DND-41 (cell line): ENCODE measurements at regions not wholly inside any gene's neighbourhood (a gene's known extent, or its start where the extent isn't known, plus 50 kb on each side); places are given as distances from the start of the nearest gene placed in this dataset.

Source experiments
- ATAC-seq: fragments of 200-7000 bp; cut with Tn5 transposase; 3 replicates; pipeline ENCODE4 v1.9.1; 2021; ENCODE audit warnings: low read depth; ENCODE audit not compliant: insufficient read depth
- DNase-seq: peaks from one replicate; pipeline ENCODE4 v3.0.0-alpha.2; 2020
- H2AFZ ChIP-seq: 2 replicates; pipeline ENCODE4 v1.6.0; 2012; ENCODE audit warnings: low read depth, low read length
- H3K27ac ChIP-seq: 2 replicates; pipeline ENCODE4 v1.5.1; 2012; ENCODE audit warnings: low read length, inconsistent platforms
- H3K27me3 ChIP-seq: fragments of 200-600 bp; sonication (generic); 2 replicates; pipeline ENCODE4 v1.6.0; 2012; ENCODE audit warnings: low read length, mild to moderate bottlenecking, inconsistent platforms; ENCODE audit not compliant: insufficient read depth, poor library complexity
- H3K36me3 ChIP-seq: 2 replicates; pipeline ENCODE4 v1.5.1; 2012; ENCODE audit warnings: low read length, inconsistent platforms; ENCODE audit not compliant: insufficient read depth
- H3K4me1 ChIP-seq: 2 replicates; pipeline ENCODE4 v1.5.1; 2012; ENCODE audit warnings: mild to moderate bottlenecking, low read length; ENCODE audit not compliant: insufficient read depth
- H3K4me2 ChIP-seq: 2 replicates; pipeline ENCODE4 v1.6.0; 2012; ENCODE audit warnings: mild to moderate bottlenecking, moderate library complexity, low read length, inconsistent platforms; ENCODE audit not compliant: insufficient read depth
- H3K4me3 ChIP-seq, 2 experiments: fragments of 200-600 bp in 1 of 2; shearing (Covaris generic) in 1 of 2; 2 replicates each; pipeline ENCODE4 v1.5.1; 2012 to 2016; ENCODE audit warnings: inconsistent platforms in 2 of 2, low read length in 2 of 2, mild to moderate bottlenecking in 2 of 2, low read depth in 1 of 2, moderate library complexity in 1 of 2
- H3K79me2 ChIP-seq: 2 replicates; pipeline ENCODE4 v1.6.0; 2012; ENCODE audit warnings: low read length, inconsistent platforms; ENCODE audit not compliant: insufficient read depth
- H3K9ac ChIP-seq: 2 replicates; pipeline ENCODE4 v1.6.0; 2012; ENCODE audit warnings: low read depth, mild to moderate bottlenecking, inconsistent platforms, low read length, moderate library complexity
- H3K9me3 ChIP-seq: 2 replicates; pipeline ENCODE4 v1.5.1; 2012; ENCODE audit warnings: low read length, moderate library complexity, mild to moderate bottlenecking, inconsistent platforms; ENCODE audit not compliant: insufficient read depth, severe bottlenecking
- H4K20me1 ChIP-seq: 2 replicates; pipeline ENCODE4 v1.6.0; 2012; ENCODE audit warnings: low read length; ENCODE audit not compliant: insufficient read depth
- CTCF ChIP-seq: IDR thresholded peaks from 2 replicates; pipeline ENCODE4 v1.5.1; 2012; ENCODE audit warnings: borderline replicate concordance, low read length, moderate library complexity, mild to moderate bottlenecking; ENCODE audit not compliant: poor library complexity, severe bottlenecking; ENCODE audit errors: extremely low read depth
- EZH2 ChIP-seq: IDR thresholded peaks from 3 replicates; pipeline ENCODE4 v1.6.1; 2012; ENCODE audit warnings: borderline replicate concordance, low read depth, mild to moderate bottlenecking, moderate library complexity, low read length, inconsistent platforms; ENCODE audit not compliant: severe bottlenecking

- no peak overlapping the region for H3K27ac ChIP-seq
Measured at GRCh38 chrY:19067435-19067834, 293.9 kb upstream of the HSFY2 start.

GRCh38 chrY:19066447-19067190, 293.1 kb upstream of the HSFY2 start:
- ATAC-seq, result no peak
- no peak overlapping the region for H3K4me2 ChIP-seq
- H3K4me3 ChIP-seq, result no peak overlapping the region
- H3K36me3 ChIP-seq, result no peaks in the 10 kb centered on the region
- no peak for DNase-seq
- H3K9ac ChIP-seq, result no peak overlapping the region
- TF ChIP-seq CTCF (no peak), EZH2 (no peak)
- H2AFZ ChIP-seq, result no peak overlapping the region
- H3K4me1 ChIP-seq, result no peaks in the 10 kb centered on the region
- no peak overlapping the region for H3K27ac ChIP-seq
- H3K9me3 ChIP-seq, result no peaks in the 10 kb centered on the region
- H4K20me1 ChIP-seq, result no peaks in the 10 kb centered on the region
- no peaks in the 10 kb centered on the region for H3K27me3 ChIP-seq
- no peaks in the 10 kb centered on the region for H3K79me2 ChIP-seq

More at GRCh38 chrY:19067435-19067834, 293.9 kb upstream of the HSFY2 start:
- no peak for DNase-seq
- Histone ChIP-seq H3K4me2 (no peak overlapping the region), H3K9me3 (no peaks in the 10 kb centered on the region), H3K79me2 (no peaks in the 10 kb centered on the region), H2AFZ (no peak overlapping the region), H4K20me1 (no peaks in the 10 kb centered on the region), H3K27me3 (no peaks in the 10 kb centered on the region), H3K9ac (no peak overlapping the region), H3K4me3 (no peak overlapping the region), H3K36me3 (no peaks in the 10 kb centered on the region), H3K4me1 (no peaks in the 10 kb centered on the region)
- TF ChIP-seq CTCF (no peak), EZH2 (no peak)
- ATAC-seq, result no peak

- Histone ChIP-seq H3K36me3 (no peaks in the 10 kb centered on the region), H3K27me3 (no peaks in the 10 kb centered on the region), H3K4me3 (no peak overlapping the region), H3K9me3 (no peaks in the 10 kb centered on the region), H3K9ac (no peak overlapping the region), H3K27ac (no peak overlapping the region), H2AFZ (no peak overlapping the region), H3K4me1 (no peaks in the 10 kb centered on the region), H3K4me2 (no peak overlapping the region), H4K20me1 (no peaks in the 10 kb centered on the region), H3K79me2 (no peaks in the 10 kb centered on the region)
- TF ChIP-seq EZH2 (no peak), CTCF (no peak)
- ATAC-seq (no peak), DNase-seq (no peak)
Measured at GRCh38 chrY:19065119-19065518, 291.6 kb upstream of the HSFY2 start.
